ENCODE measurements at regions not wholly inside any gene's neighbourhood (a gene's known extent, or its start where the extent isn't known, plus 50 kb on each side); places are given as distances from the start of the nearest gene placed in this dataset.

GRCh38 chr15:92839696-92840095 lies 60.4 kb upstream of the CHD2 start:
- no peak overlapping the region for H3K4me3 ChIP-seq (ENCODE audit: low read depth, low read length)
- no peaks in the 10 kb centered on the region for H3K27me3 ChIP-seq (replicated peaks)
- TF ChIP-seq CTCF (IDR thresholded peaks at IDR 0.05; ENCODE audit: low read depth, low read length, missing control alignments), result no peak
- no peak overlapping the region for H3K27ac ChIP-seq
- no peak for DNase-seq
- in situ Hi-C loops (cut with HindIII; ENCODE audit: low pct_ligation_motif_present, low sequenced_read_pairs), result no loop called here
- H3K36me3 ChIP-seq (replicated peaks), result no peaks in the 10 kb centered on the region

GRCh38 chr15:92840149-92840548 lies 60.0 kb upstream of the CHD2 start:
- Histone ChIP-seq H3K36me3 (replicated peaks) (no peaks in the 10 kb centered on the region), H3K4me3 (ENCODE audit: low read depth, low read length) (no peak overlapping the region), H3K27ac (no peak overlapping the region), H3K27me3 (replicated peaks) (no peaks in the 10 kb centered on the region)
- no peak for DNase-seq
- in situ Hi-C loops (cut with HindIII; ENCODE audit: low pct_ligation_motif_present, low sequenced_read_pairs), result no loop called here
- no peak for TF ChIP-seq CTCF (IDR thresholded peaks at IDR 0.05; ENCODE audit: low read depth, low read length, missing control alignments)

GRCh38 chr15:92843326-92843725 lies 56.8 kb upstream of the CHD2 start:
- no peak for DNase-seq
- no peak overlapping the region for H3K27ac ChIP-seq
- H3K27me3 ChIP-seq (replicated peaks), result no peaks in the 10 kb centered on the region
- H3K4me3 ChIP-seq (ENCODE audit: low read depth, low read length), result no peak overlapping the region
- no peak for TF ChIP-seq CTCF (IDR thresholded peaks at IDR 0.05; ENCODE audit: low read depth, low read length, missing control alignments)
- no peaks in the 10 kb centered on the region for H3K36me3 ChIP-seq (replicated peaks)
- in situ Hi-C loops (cut with HindIII; ENCODE audit: low pct_ligation_motif_present, low sequenced_read_pairs), result no loop called here

- DNase-seq, result no peak
- TF ChIP-seq CTCF (IDR thresholded peaks at IDR 0.05; ENCODE audit: low read depth, low read length, missing control alignments), result no peak
- Histone ChIP-seq H3K36me3 (replicated peaks) (no peaks in the 10 kb centered on the region), H3K4me3 (ENCODE audit: low read depth, low read length) (no peak overlapping the region), H3K27ac (no peak overlapping the region), H3K27me3 (replicated peaks) (no peaks in the 10 kb centered on the region)
- in situ Hi-C loops (cut with HindIII; ENCODE audit: low pct_ligation_motif_present, low sequenced_read_pairs), result no loop called here
Observed at GRCh38 chr15:92843814-92844213, 56.3 kb upstream of the CHD2 start.

- no peaks in the 10 kb centered on the region for H3K27me3 ChIP-seq (replicated peaks)
- no peak overlapping the region for H3K27ac ChIP-seq
- H3K4me3 ChIP-seq (ENCODE audit: low read depth, low read length), result no peak overlapping the region
- in situ Hi-C loops (cut with HindIII; ENCODE audit: low pct_ligation_motif_present, low sequenced_read_pairs), result no loop called here
- no peak for DNase-seq
- no peaks in the 10 kb centered on the region for H3K36me3 ChIP-seq (replicated peaks)
- no peak for TF ChIP-seq CTCF (IDR thresholded peaks at IDR 0.05; ENCODE audit: low read depth, low read length, missing control alignments)
Observed at GRCh38 chr15:92845126-92845508, 55.0 kb upstream of the CHD2 start.

- Histone ChIP-seq H3K27ac (no peak overlapping the region), H3K4me3 (ENCODE audit: low read depth, low read length) (no peak overlapping the region), H3K36me3 (replicated peaks) (no peaks in the 10 kb centered on the region), H3K27me3 (replicated peaks) (no peaks in the 10 kb centered on the region)
- in situ Hi-C loops (cut with HindIII; ENCODE audit: low pct_ligation_motif_present, low sequenced_read_pairs), result no loop called here
- TF ChIP-seq CTCF (IDR thresholded peaks at IDR 0.05; ENCODE audit: low read depth, low read length, missing control alignments), result no peak
- no peak for DNase-seq
Observed at GRCh38 chr15:92846741-92847140, 53.4 kb upstream of the CHD2 start.

Data from brain microvascular endothelial cell (primary cell).